ENCODE measurements at regions not wholly inside any gene's neighbourhood (a gene's known extent, or its start where the extent isn't known, plus 50 kb on each side); places are given as distances from the start of the nearest gene placed in this dataset.

GRCh38 chr18:65459741-65460140, 291.1 kb upstream of the CDH7 start:
- Histone ChIP-seq H3K9me3 (ENCODE audit: low read length) (no peaks in the 10 kb centered on the region), H3K4me3 (ENCODE audit: low read depth, low read length, poor library complexity, severe bottlenecking) (no peak overlapping the region), H2AFZ (ENCODE audit: low read length) (no peak overlapping the region), H3K27ac (ENCODE audit: low read depth, low read length, poor library complexity, severe bottlenecking) (no peak overlapping the region), H3K36me3 (ENCODE audit: insufficient read depth, low read length) (no peaks in the 10 kb centered on the region), H3K4me2 (ENCODE audit: low read length) (no peak overlapping the region), H3K79me2 (ENCODE audit: insufficient read depth, low read depth, low read length) (no peaks in the 10 kb centered on the region), H3K4me1 (ENCODE audit: insufficient read depth, low read length, poor library complexity, severe bottlenecking) (no peaks in the 10 kb centered on the region), H4K20me1 (ENCODE audit: insufficient read depth, low read length) (no peaks in the 10 kb centered on the region), H3K9me2 (ENCODE audit: insufficient read depth, low read length) (no peaks in the 10 kb centered on the region)
- no peak for DNase-seq (ENCODE audit: low spot score)
- TF ChIP-seq EZH2phosphoT487 (IDR thresholded peaks at IDR 0.05; ENCODE audit: borderline replicate concordance, low read depth, low read length) (no peak), CTCF (conservative IDR thresholded peaks at IDR 0.05; ENCODE audit: low read length) (no peak)
- intact Hi-C loops (cut with micrococcal nuclease; ENCODE audit: unreplicated experiment), result no loop called here
- CTCF ChIA-PET (ENCODE audit: unreplicated experiment), result no interaction called here
- POLR2A ChIA-PET, result interaction anchor here (1.8 kb wide), 1 partner anchor 35 kb away, joined by 4 read pairs; no protein-coding TSS in a partner anchor
- BruUV-seq (replicated peaks), result no TSS peak

DNA sequence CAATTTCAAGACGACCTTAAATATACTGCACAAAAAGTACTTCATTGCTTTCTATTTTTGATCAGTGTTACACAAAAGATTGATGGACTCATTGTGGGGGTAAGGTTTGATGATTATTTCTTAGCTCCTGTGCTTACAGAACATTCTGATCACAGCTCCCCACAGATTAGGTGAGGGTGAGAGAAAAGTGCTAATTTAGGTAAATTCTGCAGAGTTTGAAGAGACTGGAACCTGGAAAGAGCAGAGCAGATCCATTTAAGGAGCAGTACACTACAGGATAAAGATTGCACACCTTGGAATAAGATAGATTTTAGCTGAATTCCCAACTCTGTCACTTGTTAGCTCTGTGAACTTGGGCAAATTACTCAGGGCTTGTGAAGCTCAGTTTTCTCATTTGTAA, 291.9 kb upstream of the CDH7 start:
- ChIA-PET CTCF (ENCODE audit: unreplicated experiment) (no interaction called here), POLR2A (no interaction called here)
- Histone ChIP-seq H3K4me3 (ENCODE audit: low read depth, low read length, poor library complexity, severe bottlenecking) (no peak overlapping the region), H3K27ac (ENCODE audit: low read depth, low read length, poor library complexity, severe bottlenecking) (no peak overlapping the region), H3K4me1 (ENCODE audit: insufficient read depth, low read length, poor library complexity, severe bottlenecking) (no peaks in the 10 kb centered on the region), H3K4me2 (ENCODE audit: low read length) (no peak overlapping the region), H3K9me2 (ENCODE audit: insufficient read depth, low read length) (no peaks in the 10 kb centered on the region), H2AFZ (ENCODE audit: low read length) (no peak overlapping the region), H3K9me3 (ENCODE audit: low read length) (no peaks in the 10 kb centered on the region), H3K36me3 (ENCODE audit: insufficient read depth, low read length) (no peaks in the 10 kb centered on the region), H4K20me1 (ENCODE audit: insufficient read depth, low read length) (no peaks in the 10 kb centered on the region), H3K79me2 (ENCODE audit: insufficient read depth, low read depth, low read length) (no peaks in the 10 kb centered on the region)
- BruUV-seq (replicated peaks), result no TSS peak
- intact Hi-C loops (cut with micrococcal nuclease; ENCODE audit: unreplicated experiment), result no loop called here
- no peak for DNase-seq (ENCODE audit: low spot score)
- TF ChIP-seq EZH2phosphoT487 (IDR thresholded peaks at IDR 0.05; ENCODE audit: borderline replicate concordance, low read depth, low read length), result no peak
- no peak for TF ChIP-seq CTCF (conservative IDR thresholded peaks at IDR 0.05; ENCODE audit: low read length)

DNA sequence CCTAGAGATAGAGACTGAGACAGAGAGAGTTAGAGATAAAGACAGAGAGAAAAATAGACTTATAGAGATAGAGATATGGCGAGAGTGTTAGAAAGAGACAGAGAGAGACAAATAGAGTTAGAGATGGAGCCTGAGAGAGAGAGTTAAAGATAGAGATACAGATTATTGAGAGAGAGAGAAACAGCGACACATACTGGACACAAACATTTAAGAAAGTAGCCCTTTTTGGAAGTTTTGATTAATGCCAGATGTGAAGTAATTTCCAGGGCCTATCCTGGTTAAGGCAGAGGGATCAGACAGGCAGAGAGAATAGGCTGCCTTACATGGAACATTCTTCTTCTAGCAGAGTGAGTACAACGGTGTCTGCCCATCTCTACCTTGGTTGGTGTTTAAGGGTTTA, 311.6 kb upstream of the CDH7 start:
- H2AFZ ChIP-seq (ENCODE audit: low read length), result no peak overlapping the region
- no peaks in the 10 kb centered on the region for H3K9me2 ChIP-seq (ENCODE audit: insufficient read depth, low read length)
- CTCF ChIA-PET (ENCODE audit: unreplicated experiment), result no interaction called here
- POLR2A ChIA-PET, result no interaction called here
- no peak overlapping the region for H3K4me2 ChIP-seq (ENCODE audit: low read length)
- no peak for DNase-seq (ENCODE audit: low spot score)
- H3K27ac ChIP-seq (ENCODE audit: low read depth, low read length, poor library complexity, severe bottlenecking), result no peak overlapping the region
- BruUV-seq (replicated peaks), result no TSS peak
- H3K4me1 ChIP-seq (ENCODE audit: insufficient read depth, low read length, poor library complexity, severe bottlenecking), result no peaks in the 10 kb centered on the region
- H3K9me3 ChIP-seq (ENCODE audit: low read length), result no peaks in the 10 kb centered on the region
- H3K79me2 ChIP-seq (ENCODE audit: insufficient read depth, low read depth, low read length), result no peaks in the 10 kb centered on the region
- H3K36me3 ChIP-seq (ENCODE audit: insufficient read depth, low read length), result no peaks in the 10 kb centered on the region
- H3K4me3 ChIP-seq (ENCODE audit: low read depth, low read length, poor library complexity, severe bottlenecking), result no peak overlapping the region
- intact Hi-C loops (cut with micrococcal nuclease; ENCODE audit: unreplicated experiment), result no loop called here
- H4K20me1 ChIP-seq (ENCODE audit: insufficient read depth, low read length), result no peaks in the 10 kb centered on the region
- no peak for TF ChIP-seq EZH2phosphoT487 (IDR thresholded peaks at IDR 0.05; ENCODE audit: borderline replicate concordance, low read depth, low read length)
- no peak for TF ChIP-seq CTCF (conservative IDR thresholded peaks at IDR 0.05; ENCODE audit: low read length)
